ENCODE measurements at regions not wholly inside any gene's neighbourhood (a gene's known extent, or its start where the extent isn't known, plus 50 kb on each side); places are given as distances from the start of the nearest gene placed in this dataset.

DNA sequence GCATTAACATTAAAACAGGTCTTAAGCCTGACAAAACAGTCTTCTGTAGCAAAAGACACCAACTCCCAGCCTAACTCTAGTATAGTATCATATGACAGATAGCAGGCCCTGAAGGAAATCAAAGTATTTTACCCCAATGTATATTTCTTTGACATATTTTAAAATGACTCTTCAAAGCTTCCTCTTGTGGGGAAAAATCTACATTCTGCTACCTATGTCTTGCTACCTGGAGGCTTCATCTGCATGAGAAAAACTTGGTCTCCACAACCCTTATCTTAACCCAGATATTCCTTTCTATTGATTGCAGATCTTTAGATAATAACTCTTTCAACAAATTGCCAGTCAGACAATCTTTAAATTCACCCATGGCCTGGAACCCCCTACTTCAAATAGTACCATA, 1620.4 kb downstream of the PCDH7 start:
- no peak for TF ChIP-seq POLR2A (IDR thresholded peaks at IDR 0.05)
- no peak for TF ChIP-seq POLR2AphosphoS5 (IDR thresholded peaks at IDR 0.05)
- TF ChIP-seq, protein P1, sequence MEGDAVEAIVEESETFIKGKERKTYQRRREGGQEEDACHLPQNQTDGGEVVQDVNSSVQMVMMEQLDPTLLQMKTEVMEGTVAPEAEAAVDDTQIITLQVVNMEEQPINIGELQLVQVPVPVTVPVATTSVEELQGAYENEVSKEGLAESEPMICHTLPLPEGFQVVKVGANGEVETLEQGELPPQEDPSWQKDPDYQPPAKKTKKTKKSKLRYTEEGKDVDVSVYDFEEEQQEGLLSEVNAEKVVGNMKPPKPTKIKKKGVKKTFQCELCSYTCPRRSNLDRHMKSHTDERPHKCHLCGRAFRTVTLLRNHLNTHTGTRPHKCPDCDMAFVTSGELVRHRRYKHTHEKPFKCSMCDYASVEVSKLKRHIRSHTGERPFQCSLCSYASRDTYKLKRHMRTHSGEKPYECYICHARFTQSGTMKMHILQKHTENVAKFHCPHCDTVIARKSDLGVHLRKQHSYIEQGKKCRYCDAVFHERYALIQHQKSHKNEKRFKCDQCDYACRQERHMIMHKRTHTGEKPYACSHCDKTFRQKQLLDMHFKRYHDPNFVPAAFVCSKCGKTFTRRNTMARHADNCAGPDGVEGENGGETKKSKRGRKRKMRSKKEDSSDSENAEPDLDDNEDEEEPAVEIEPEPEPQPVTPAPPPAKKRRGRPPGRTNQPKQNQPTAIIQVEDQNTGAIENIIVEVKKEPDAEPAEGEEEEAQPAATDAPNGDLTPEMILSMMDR (IDR thresholded peaks at IDR 0.05), result no peak
- no peak overlapping the region for H3K27ac ChIP-seq

DNA sequence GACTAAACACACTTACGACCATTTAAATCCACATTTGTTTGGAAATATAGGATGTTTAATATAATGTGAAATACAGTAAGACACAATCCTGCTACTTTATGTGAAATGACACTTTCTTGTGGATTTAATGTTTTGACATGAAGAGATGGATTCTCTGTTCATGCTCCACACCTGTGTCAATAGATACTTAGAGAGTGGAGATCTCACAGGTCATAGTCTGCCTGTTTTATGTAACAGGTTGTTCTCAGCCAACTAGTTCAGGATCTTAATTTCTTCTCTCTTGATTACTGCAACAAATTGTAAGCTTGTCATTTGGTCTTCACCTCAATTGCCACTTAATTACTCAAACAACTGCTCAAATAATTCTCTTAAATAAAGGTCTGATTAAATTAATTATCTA, 1621.2 kb downstream of the PCDH7 start:
- Histone ChIP-seq H3K27me3 (replicated peaks; ENCODE audit: insufficient read depth) (no peaks in the 10 kb centered on the region), H3K4me3 (no peak overlapping the region), H3K9me3 (no peaks in the 10 kb centered on the region), H3K4me1 (replicated peaks) (no peaks in the 10 kb centered on the region), H3K27ac (no peak overlapping the region), H3K36me3 (no peaks in the 10 kb centered on the region)
- no peak for DNase-seq (ENCODE audit: low spot score)
- intact Hi-C loops (cut with DNase I), result no loop called here
- WGBS, result 54% methylated on average over 1 of the region's 1 CpG
- TF ChIP-seq POLR2AphosphoS5 (IDR thresholded peaks at IDR 0.05), result no peak
- TF ChIP-seq, protein P1 (IDR thresholded peaks at IDR 0.05), result no peak
- TF ChIP-seq POLR2A (IDR thresholded peaks at IDR 0.05), result no peak

More for the DNA sequence above, 1620.4 kb downstream of the PCDH7 start:
- Histone ChIP-seq H3K4me3 (no peak overlapping the region), H3K27me3 (replicated peaks; ENCODE audit: insufficient read depth) (no peaks in the 10 kb centered on the region), H3K4me1 (replicated peaks) (no peaks in the 10 kb centered on the region), H3K9me3 (no peaks in the 10 kb centered on the region), H3K36me3 (no peaks in the 10 kb centered on the region)
- no peak for DNase-seq (ENCODE audit: low spot score)
- intact Hi-C loops (cut with DNase I), result no loop called here

DNA sequence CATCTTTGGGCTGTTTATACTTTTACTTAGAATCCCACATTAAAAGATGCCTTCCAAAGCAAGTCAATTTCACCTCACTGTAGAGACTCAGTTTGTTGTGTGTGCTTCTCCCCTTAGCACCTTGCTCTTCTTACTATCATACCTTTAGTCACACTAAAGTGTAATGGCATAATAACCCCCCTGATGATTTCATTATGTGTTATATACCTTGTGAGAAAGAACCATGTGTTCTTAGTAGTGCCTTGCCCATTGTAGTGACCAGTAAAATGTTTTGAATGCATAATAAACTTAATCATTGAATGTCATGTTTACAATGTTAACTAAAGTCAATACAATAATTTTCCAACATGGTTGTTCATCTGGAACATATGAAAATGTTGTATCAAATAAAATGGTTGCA, 1621.9 kb downstream of the PCDH7 start:
- Histone ChIP-seq H3K4me1 (replicated peaks) (no peaks in the 10 kb centered on the region), H3K4me3 (no peak overlapping the region), H3K36me3 (no peaks in the 10 kb centered on the region), H3K27ac (no peak overlapping the region), H3K27me3 (replicated peaks; ENCODE audit: insufficient read depth) (no peaks in the 10 kb centered on the region), H3K9me3 (no peaks in the 10 kb centered on the region)
- intact Hi-C loops (cut with DNase I), result no loop called here
- TF ChIP-seq POLR2A (IDR thresholded peaks at IDR 0.05) (no peak), POLR2AphosphoS5 (IDR thresholded peaks at IDR 0.05) (no peak)
- TF ChIP-seq, protein P1 (IDR thresholded peaks at IDR 0.05), result no peak
- no peak for DNase-seq (ENCODE audit: low spot score)

DNA sequence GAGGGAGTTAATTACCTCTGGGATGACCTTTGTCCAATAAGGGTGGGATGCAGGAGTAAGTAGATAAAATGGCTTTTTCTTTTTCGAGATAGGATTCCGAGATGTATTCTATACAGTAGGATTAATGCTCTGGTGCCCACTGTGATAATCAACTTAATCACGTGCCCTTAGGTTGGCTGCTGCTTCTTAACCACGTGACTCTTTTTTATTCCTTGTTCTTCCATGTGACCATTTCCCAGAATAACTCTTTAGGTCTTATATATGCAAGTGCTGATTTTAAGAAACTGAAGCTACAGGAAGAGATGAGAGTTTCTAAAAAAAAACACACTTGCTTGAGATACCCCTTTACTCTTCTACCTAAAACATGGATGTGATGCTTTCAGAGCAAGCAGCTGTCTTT, 1628.9 kb downstream of the PCDH7 start:
- no peaks in the 10 kb centered on the region for H3K9me3 ChIP-seq
- no peaks in the 10 kb centered on the region for H3K4me1 ChIP-seq (replicated peaks)
- no peak overlapping the region for H3K27ac ChIP-seq
- H3K4me3 ChIP-seq, result no peak overlapping the region
- intact Hi-C loops (cut with DNase I), result no loop called here
- no peak for DNase-seq (ENCODE audit: low spot score)
- TF ChIP-seq POLR2A (IDR thresholded peaks at IDR 0.05) (no peak), POLR2AphosphoS5 (IDR thresholded peaks at IDR 0.05) (no peak)
- TF ChIP-seq, protein P1 (IDR thresholded peaks at IDR 0.05), result no peak
- WGBS, result 93% methylated on average over 4 of the region's 4 CpGs
- H3K27me3 ChIP-seq (replicated peaks; ENCODE audit: insufficient read depth), result no peaks in the 10 kb centered on the region
- no peaks in the 10 kb centered on the region for H3K36me3 ChIP-seq

DNA sequence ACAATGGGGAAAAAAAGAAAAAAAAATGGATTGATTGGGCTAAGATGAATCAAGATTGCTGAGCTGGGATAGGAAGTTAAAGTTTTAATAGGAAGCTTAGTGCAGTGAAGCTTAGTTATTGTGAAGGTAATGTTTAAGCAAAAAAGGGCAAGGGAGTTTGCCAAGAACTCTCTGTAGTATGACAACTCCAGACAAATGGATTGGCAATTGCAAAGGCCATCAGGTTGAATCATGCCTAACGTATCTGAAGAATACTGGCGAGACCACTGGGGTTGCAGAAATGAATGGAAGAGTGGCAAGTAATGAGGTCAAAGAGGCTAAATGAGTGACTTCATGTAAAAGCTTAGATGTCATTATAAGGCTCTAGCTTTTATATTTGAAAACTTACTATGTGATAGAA, 1654.0 kb downstream of the PCDH7 start:
- no peaks in the 10 kb centered on the region for H3K36me3 ChIP-seq
- H3K27me3 ChIP-seq (replicated peaks; ENCODE audit: insufficient read depth), result no peaks in the 10 kb centered on the region
- no peaks in the 10 kb centered on the region for H3K4me1 ChIP-seq (replicated peaks)
- no peak for DNase-seq (ENCODE audit: low spot score)
- no peak overlapping the region for H3K27ac ChIP-seq
- intact Hi-C loops (cut with DNase I), result no loop called here
- no peaks in the 10 kb centered on the region for H3K9me3 ChIP-seq
- no peak for TF ChIP-seq POLR2AphosphoS5 (IDR thresholded peaks at IDR 0.05)
- 68% methylated on average over 2 of the region's 2 CpGs for WGBS
- H3K4me3 ChIP-seq, result no peak overlapping the region
